ENCODE measurements at regions not wholly inside any gene's neighbourhood (a gene's known extent, or its start where the extent isn't known, plus 50 kb on each side); places are given as distances from the start of the nearest gene placed in this dataset.

GRCh38 chr6:6412221-6412620 lies 91.8 kb upstream of the F13A1 start:
- Histone ChIP-seq H3K36me3 (no peaks in the 10 kb centered on the region), H3K9me3 (replicated peaks) (no peaks in the 10 kb centered on the region), H3K4me3 (no peak overlapping the region), H3K27ac (replicated peaks) (no peak overlapping the region), H3K4me1 (peaks cover 19% of the 10 kb centered on the region), H3K27me3 (ENCODE audit: low read depth) (no peaks in the 10 kb centered on the region)
- no peak for DNase-seq
- no peak for TF ChIP-seq CTCF (IDR thresholded peaks at IDR 0.05; ENCODE audit: borderline replicate concordance)
- intact Hi-C loops (cut with micrococcal nuclease) = no loop called here

- no peak for DNase-seq
- H3K27me3 ChIP-seq (ENCODE audit: low read depth) = no peaks in the 10 kb centered on the region
- no peak for TF ChIP-seq CTCF (IDR thresholded peaks at IDR 0.05; ENCODE audit: borderline replicate concordance)
Observed at GRCh38 chr6:6412700-6413099, 92.2 kb upstream of the F13A1 start.

GRCh38 chr6:6414931-6415330 lies 94.5 kb upstream of the F13A1 start:
- Histone ChIP-seq H3K4me1 (peaks cover 19% of the 10 kb centered on the region), H3K9me3 (replicated peaks) (no peaks in the 10 kb centered on the region), H3K27me3 (ENCODE audit: low read depth) (no peaks in the 10 kb centered on the region), H3K36me3 (no peaks in the 10 kb centered on the region), H3K27ac (replicated peaks) (no peak overlapping the region), H3K4me3 (no peak overlapping the region)
- TF ChIP-seq CTCF (IDR thresholded peaks at IDR 0.05; ENCODE audit: borderline replicate concordance) = no peak
- intact Hi-C loops (cut with micrococcal nuclease) = no loop called here
- no peak for DNase-seq

More at GRCh38 chr6:6412700-6413099, 92.2 kb upstream of the F13A1 start:
- peaks cover 19% of the 10 kb centered on the region for H3K4me1 ChIP-seq
- no peaks in the 10 kb centered on the region for H3K9me3 ChIP-seq (replicated peaks)
- H3K36me3 ChIP-seq = no peaks in the 10 kb centered on the region
- H3K4me3 ChIP-seq = no peak overlapping the region
- intact Hi-C loops (cut with micrococcal nuclease) = no loop called here
- H3K27ac ChIP-seq (replicated peaks) = no peak overlapping the region

GRCh38 chr6:6417475-6417874 lies 97.0 kb upstream of the F13A1 start:
- no peaks in the 10 kb centered on the region for H3K36me3 ChIP-seq
- no peaks in the 10 kb centered on the region for H3K4me1 ChIP-seq
- intact Hi-C loops (cut with micrococcal nuclease) = no loop called here
- no peaks in the 10 kb centered on the region for H3K9me3 ChIP-seq (replicated peaks)
- no peak overlapping the region for H3K27ac ChIP-seq (replicated peaks)
- H3K4me3 ChIP-seq = no peak overlapping the region
- no peak for DNase-seq
- no peak for TF ChIP-seq CTCF (IDR thresholded peaks at IDR 0.05; ENCODE audit: borderline replicate concordance)
- no peaks in the 10 kb centered on the region for H3K27me3 ChIP-seq (ENCODE audit: low read depth)

- H3K4me1 ChIP-seq = no peaks in the 10 kb centered on the region
- H3K4me3 ChIP-seq = no peak overlapping the region
- H3K36me3 ChIP-seq = no peaks in the 10 kb centered on the region
- no peak for DNase-seq
- H3K27me3 ChIP-seq (ENCODE audit: low read depth) = no peaks in the 10 kb centered on the region
- H3K9me3 ChIP-seq (replicated peaks) = peaks cover 3% of the 10 kb centered on the region
- TF ChIP-seq CTCF (IDR thresholded peaks at IDR 0.05; ENCODE audit: borderline replicate concordance) = no peak
- no peak overlapping the region for H3K27ac ChIP-seq (replicated peaks)
- intact Hi-C loops (cut with micrococcal nuclease) = no loop called here
Observed at GRCh38 chr6:6418421-6418820, 98.0 kb upstream of the F13A1 start.

GRCh38 chr6:6420107-6420506 lies 99.6 kb upstream of the F13A1 start:
- no peaks in the 10 kb centered on the region for H3K36me3 ChIP-seq
- intact Hi-C loops (cut with micrococcal nuclease) = no loop called here
- H3K27ac ChIP-seq (replicated peaks) = no peak overlapping the region
- H3K4me3 ChIP-seq = no peak overlapping the region
- no peaks in the 10 kb centered on the region for H3K4me1 ChIP-seq
- no peak for DNase-seq
- peaks cover 20% of the 10 kb centered on the region for H3K9me3 ChIP-seq (replicated peaks)
- no peak for TF ChIP-seq CTCF (IDR thresholded peaks at IDR 0.05; ENCODE audit: borderline replicate concordance)
- no peaks in the 10 kb centered on the region for H3K27me3 ChIP-seq (ENCODE audit: low read depth)

Data from left ventricle myocardium inferior (tissue), 1 donor.